Esophagus squamous epithelium (tissue), 4 donors: ENCODE measurements at regions not wholly inside any gene's neighbourhood (a gene's known extent, or its start where the extent isn't known, plus 50 kb on each side); places are given as distances from the start of the nearest gene placed in this dataset.
"Not testable (repeated sequence)": the region's sequence is repeated elsewhere in the genome, so short reads cannot be mapped to it uniquely, and the experiment has no call there.

Experiments used
- POLR2A ChIP-seq, 4 donors: fragments of 450-650 bp; IDR thresholded peaks; one replicate each; pipeline ENCODE4 v1.6.1; 2017; ENCODE audit warnings: antibody characterized with exemption in 4 of 4, mild to moderate bottlenecking in 4 of 4, moderate library complexity in 3 of 4
- TF ChIP-seq, protein P1 (sequence below), 6 experiments: fragments of 450-650 bp in 4 of 6; fragments of 200-600 bp in 2 of 6; sonication (generic) in 2 of 6; IDR thresholded peaks; one replicate each; pipeline ENCODE4 v1.5.1; 2016 to 2019; ENCODE audit warnings: antibody characterized with exemption in 6 of 6, mild to moderate bottlenecking in 4 of 6, moderate library complexity in 4 of 6

DNA sequence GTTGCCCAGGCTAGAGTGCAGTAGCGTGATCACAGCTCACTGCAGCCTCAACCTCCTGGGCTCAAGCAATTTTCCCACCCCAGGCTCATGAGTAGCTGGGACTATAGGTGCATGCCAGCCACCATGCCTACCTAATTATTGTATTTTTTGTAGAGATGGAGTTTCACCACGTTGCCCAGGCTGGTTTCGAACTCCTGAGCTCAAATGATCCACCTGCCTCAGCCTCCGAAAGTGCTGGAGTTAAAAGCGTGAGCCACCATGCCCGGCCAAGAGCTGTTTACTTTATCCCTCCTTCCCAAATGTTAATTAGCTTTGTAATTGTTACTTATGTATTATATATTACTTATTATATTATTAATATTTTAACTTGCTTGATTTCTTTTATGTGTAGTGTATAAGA lies 70.1 kb upstream of the TPTE start:
- TF ChIP-seq, protein P1, sequence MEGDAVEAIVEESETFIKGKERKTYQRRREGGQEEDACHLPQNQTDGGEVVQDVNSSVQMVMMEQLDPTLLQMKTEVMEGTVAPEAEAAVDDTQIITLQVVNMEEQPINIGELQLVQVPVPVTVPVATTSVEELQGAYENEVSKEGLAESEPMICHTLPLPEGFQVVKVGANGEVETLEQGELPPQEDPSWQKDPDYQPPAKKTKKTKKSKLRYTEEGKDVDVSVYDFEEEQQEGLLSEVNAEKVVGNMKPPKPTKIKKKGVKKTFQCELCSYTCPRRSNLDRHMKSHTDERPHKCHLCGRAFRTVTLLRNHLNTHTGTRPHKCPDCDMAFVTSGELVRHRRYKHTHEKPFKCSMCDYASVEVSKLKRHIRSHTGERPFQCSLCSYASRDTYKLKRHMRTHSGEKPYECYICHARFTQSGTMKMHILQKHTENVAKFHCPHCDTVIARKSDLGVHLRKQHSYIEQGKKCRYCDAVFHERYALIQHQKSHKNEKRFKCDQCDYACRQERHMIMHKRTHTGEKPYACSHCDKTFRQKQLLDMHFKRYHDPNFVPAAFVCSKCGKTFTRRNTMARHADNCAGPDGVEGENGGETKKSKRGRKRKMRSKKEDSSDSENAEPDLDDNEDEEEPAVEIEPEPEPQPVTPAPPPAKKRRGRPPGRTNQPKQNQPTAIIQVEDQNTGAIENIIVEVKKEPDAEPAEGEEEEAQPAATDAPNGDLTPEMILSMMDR (IDR thresholded peaks at IDR 0.05) = not testable (repeated sequence)
- TF ChIP-seq POLR2A (IDR thresholded peaks at IDR 0.05) = not testable (repeated sequence)
